Breast epithelium (tissue), 4 donors: ENCODE measurements at regions not wholly inside any gene's neighbourhood (a gene's known extent, or its start where the extent isn't known, plus 50 kb on each side); places are given as distances from the start of the nearest gene placed in this dataset.

ENCODE experiments used
- DNase-seq, 2 donors: peaks; one replicate each; pipeline ENCODE4 v3.0.0-alpha.2; 2019; ENCODE audit warnings: low spot score in 2 of 2
- H3K27ac ChIP-seq, 2 donors: fragments of 200-600 bp; sonication (generic) in 1 of 2; one replicate each; pipeline ENCODE4 v1.5.1; 2016 to 2019; ENCODE audit warnings: mild to moderate bottlenecking in 1 of 2
- H3K27me3 ChIP-seq, 2 donors: fragments of 200-600 bp; sonication (generic) in 1 of 2; one replicate each; pipeline versions ENCODE4 v1.5.1 to v1.6.0; 2017 to 2019; ENCODE audit warnings: control low read depth in 1 of 2, mild to moderate bottlenecking in 1 of 2
- H3K36me3 ChIP-seq: fragments of 200-600 bp; one replicate; pipeline ENCODE4 v1.5.1; 2019
- H3K4me1 ChIP-seq, 2 donors: fragments of 200-600 bp; sonication (generic); one replicate each; pipeline ENCODE4 v1.5.1; 2016 to 2019; ENCODE audit warnings: control low read depth in 1 of 2
- H3K4me3 ChIP-seq, 3 donors: fragments of 200-600 bp; sonication (generic); 1 replicate in 2 of 3; 2 replicates in 1 of 3; pipeline ENCODE4 v1.5.1; 2016 to 2019; ENCODE audit warnings: mild to moderate bottlenecking in 3 of 3, moderate library complexity in 2 of 3
- H3K9me3 ChIP-seq, 2 donors: fragments of 200-600 bp; sonication (generic) in 1 of 2; one replicate each; pipeline ENCODE4 v1.5.1; 2016 to 2019; ENCODE audit warnings: control low read depth in 1 of 2
- CTCF ChIP-seq, 3 donors: fragments of 450-650 bp; IDR thresholded peaks; one replicate each; pipeline ENCODE4 v1.5.1; 2016 to 2017; ENCODE audit warnings: antibody characterized with exemption in 3 of 3, mild to moderate bottlenecking in 3 of 3, moderate library complexity in 3 of 3
- POLR2A ChIP-seq: fragments of 450-650 bp; IDR thresholded peaks from one replicate; pipeline ENCODE4 v1.6.1; 2016; ENCODE audit warnings: antibody characterized with exemption, mild to moderate bottlenecking, moderate library complexity
- POLR2AphosphoS5 ChIP-seq, 3 donors: sonication (generic); formaldehyde crosslinking; IDR thresholded peaks; one replicate each; pipeline ENCODE4 v1.6.1; 2017; ENCODE audit warnings: antibody characterized with exemption in 3 of 3
- intact Hi-C: fragments of 100-400 bp; cut with DNase I; formaldehyde crosslinking; loops from one replicate; pipeline ENCODE4 v1.15.1; 2023; ENCODE audit warnings: low total_unique reads

DNA sequence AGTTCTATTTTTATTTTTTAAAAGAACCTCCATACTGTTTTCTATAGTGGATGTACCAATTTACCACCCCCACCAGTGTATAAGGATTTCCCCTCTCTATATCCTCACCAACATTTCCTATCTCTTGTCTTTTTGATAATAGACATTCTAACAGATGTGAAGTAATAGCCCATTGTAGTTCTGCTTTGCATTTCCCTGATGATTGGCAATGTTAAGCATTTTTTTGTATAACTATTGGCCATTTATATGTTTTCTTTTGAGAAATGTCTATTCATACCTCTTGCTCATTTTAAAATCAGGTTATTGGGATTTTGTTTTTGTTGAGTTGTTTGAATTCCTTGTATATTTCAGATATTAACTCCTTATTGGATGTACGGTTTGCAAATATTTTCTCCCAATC is 251.1 kb upstream of the HTR2C start:
- Histone ChIP-seq H3K27me3 (no peaks in the 10 kb centered on the region), H3K27ac (no peak overlapping the region), H3K4me3 (no peak overlapping the region), H3K36me3 (no peaks in the 10 kb centered on the region), H3K9me3 (peaks cover 16 to 18% of the 10 kb centered on the region in 2 donors), H3K4me1 (no peaks in the 10 kb centered on the region)
- intact Hi-C loops: no loop called here
- no peak for TF ChIP-seq CTCF (IDR thresholded peaks at IDR 0.05)
- TF ChIP-seq POLR2A: no peak
- no peak for TF ChIP-seq POLR2AphosphoS5 (IDR thresholded peaks at IDR 0.05)
- DNase-seq: no peak

DNA sequence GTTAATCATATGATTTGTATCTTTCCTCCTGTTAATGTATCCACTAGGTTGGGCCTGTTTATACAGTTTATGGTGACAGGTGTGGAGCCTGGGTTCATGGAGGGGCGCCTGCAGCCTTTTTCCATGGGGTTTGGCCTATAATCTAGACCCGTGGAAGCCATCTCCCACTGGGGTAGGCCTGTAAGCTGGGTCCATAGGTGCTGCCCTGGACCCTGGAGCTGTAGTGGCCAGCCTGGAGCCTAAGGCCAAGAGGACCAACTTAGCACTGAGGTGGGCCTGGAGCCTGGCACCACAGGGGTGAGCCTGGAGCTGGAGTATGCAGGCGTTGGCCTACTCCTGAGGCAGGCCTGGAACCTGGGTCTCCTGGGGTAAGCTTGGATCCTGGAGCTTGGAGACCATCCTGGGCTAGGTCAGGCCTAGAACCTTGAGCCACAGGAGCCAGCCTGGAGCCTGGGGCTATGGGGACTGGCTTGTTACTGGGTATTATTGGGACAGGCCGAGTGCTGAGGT is 249.4 kb upstream of the HTR2C start:
- TF ChIP-seq POLR2A (no peak), CTCF (IDR thresholded peaks at IDR 0.05) (no peak), POLR2AphosphoS5 (IDR thresholded peaks at IDR 0.05) (no peak)

GRCh38 chrX:114338870-114339269 is 245.0 kb upstream of the HTR2C start:
- Histone ChIP-seq H3K4me3 (no peak overlapping the region), H3K36me3 (no peaks in the 10 kb centered on the region), H3K27me3 (peaks cover 0 to 22% of the 10 kb centered on the region in 2 donors), H3K9me3 (peaks cover 6% of the 10 kb centered on the region in 2 donors), H3K27ac (no peak overlapping the region), H3K4me1 (no peaks in the 10 kb centered on the region)
- no peak for DNase-seq
- TF ChIP-seq CTCF (IDR thresholded peaks at IDR 0.05) (no peak), POLR2AphosphoS5 (IDR thresholded peaks at IDR 0.05) (no peak), POLR2A (no peak)
- intact Hi-C loops: no loop called here

More for the DNA sequence above, 249.4 kb upstream of the HTR2C start:
- H3K27me3 ChIP-seq: no peaks in the 10 kb centered on the region
- no peak overlapping the region for H3K27ac ChIP-seq
- intact Hi-C loops: no loop called here
- no peaks in the 10 kb centered on the region for H3K4me1 ChIP-seq
- H3K9me3 ChIP-seq: peaks cover 16 to 18% of the 10 kb centered on the region in 2 donors
- H3K4me3 ChIP-seq: no peak overlapping the region
- no peaks in the 10 kb centered on the region for H3K36me3 ChIP-seq
- no peak for DNase-seq

GRCh38 chrX:114344756-114345349 is 239.0 kb upstream of the HTR2C start:
- no peaks in the 10 kb centered on the region for H3K9me3 ChIP-seq
- H3K36me3 ChIP-seq: no peaks in the 10 kb centered on the region
- intact Hi-C loops: no loop called here
- no peak overlapping the region for H3K27ac ChIP-seq
- no peaks in the 10 kb centered on the region for H3K4me1 ChIP-seq
- no peak for DNase-seq
- TF ChIP-seq POLR2A (no peak), POLR2AphosphoS5 (IDR thresholded peaks at IDR 0.05) (no peak), CTCF (IDR thresholded peaks at IDR 0.05) (peak in 2 of 3 donors; percentile 27 to 29)
- peaks cover 0 to 46% of the 10 kb centered on the region in 2 donors for H3K27me3 ChIP-seq
- H3K4me3 ChIP-seq: no peak overlapping the region

DNA sequence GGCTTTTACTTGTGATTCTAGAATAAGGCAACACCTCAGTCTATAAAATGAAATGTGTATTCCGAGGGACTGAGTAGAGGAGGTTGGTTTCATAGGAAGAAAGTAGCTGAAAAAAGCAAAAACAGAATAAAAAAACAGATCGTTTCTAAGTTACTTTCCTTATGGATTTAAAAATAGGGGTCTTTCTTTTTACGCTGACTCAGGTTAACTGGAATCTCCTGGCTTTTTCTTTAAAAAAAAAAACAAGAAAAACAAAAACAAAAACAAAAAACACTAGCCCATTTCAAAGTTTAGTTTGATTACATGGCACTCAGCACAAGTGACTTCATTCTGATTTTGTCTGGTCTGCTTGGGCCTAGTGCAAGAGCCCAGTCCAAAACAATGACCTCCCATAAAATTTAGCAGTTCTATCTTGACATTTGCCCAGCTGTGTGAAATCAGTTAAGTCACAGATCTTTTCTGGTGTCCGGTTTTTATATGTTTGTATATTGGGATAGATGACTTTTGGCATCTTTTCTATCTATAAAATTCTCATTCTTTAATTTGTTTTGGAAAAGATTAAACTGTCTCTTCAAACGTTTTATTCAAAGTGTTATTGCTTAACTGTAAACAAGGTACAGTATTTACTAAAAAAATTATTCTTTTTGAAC is 222.7 kb upstream of the HTR2C start:
- no peaks in the 10 kb centered on the region for H3K4me1 ChIP-seq
- peaks cover 0 to 20% of the 10 kb centered on the region in 2 donors for H3K27me3 ChIP-seq
- H3K36me3 ChIP-seq: no peaks in the 10 kb centered on the region
- peaks cover 0 to 6% of the 10 kb centered on the region in 2 donors for H3K9me3 ChIP-seq
- no peak overlapping the region for H3K4me3 ChIP-seq
- TF ChIP-seq POLR2A: no peak
- intact Hi-C loops: no loop called here
- no peak for DNase-seq
- H3K27ac ChIP-seq: no peak overlapping the region
